NCI-H446 (cell line): ENCODE measurements at regions not wholly inside any gene's neighbourhood (a gene's known extent, or its start where the extent isn't known, plus 50 kb on each side); places are given as distances from the start of the nearest gene placed in this dataset.
"Not testable (repeated sequence)": the region's sequence is repeated elsewhere in the genome, so short reads cannot be mapped to it uniquely, and the experiment has no call there.

ENCODE experiments used
- DNase-seq, 2 experiments: peaks; one replicate each; lab custom pipeline; 2025; lab: John Stamatoyannopoulos, UW

DNA sequence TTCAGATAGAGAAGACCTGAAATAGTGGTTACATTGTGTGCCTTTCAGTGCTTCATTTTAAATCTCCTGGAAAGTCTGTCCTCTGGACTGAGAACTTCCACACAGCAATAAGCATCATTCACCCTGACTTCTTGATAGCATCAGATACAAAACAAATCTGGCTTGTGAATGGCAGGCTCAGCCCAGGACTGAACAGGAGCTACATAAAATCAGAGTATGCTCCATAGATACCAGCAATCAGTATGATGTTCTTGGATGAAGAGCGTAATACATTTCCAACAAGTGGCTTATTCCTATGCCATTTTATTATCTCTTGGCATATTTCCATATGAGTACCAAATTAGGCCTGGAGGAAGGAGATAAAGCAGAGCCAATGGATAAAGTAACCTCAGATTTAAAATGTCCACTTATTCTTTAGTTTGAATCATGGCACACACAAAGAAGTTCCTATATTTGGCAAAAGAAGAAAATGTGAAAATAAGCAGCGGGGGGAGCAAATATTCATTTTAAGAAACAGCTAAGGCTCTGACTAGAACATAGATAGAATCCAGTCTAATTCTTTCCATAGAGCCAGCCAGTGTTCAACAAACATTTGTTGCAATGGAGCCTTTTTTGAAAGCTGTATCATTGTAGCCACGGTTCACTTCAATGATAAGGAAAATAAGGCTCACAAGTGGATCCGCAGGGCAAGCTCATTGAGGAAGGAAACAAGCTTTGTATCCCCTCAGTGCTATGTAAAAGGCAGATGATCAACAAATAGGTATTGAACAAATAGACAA is 230.8 kb upstream of the CHAC2 start:
- DNase-seq = no peak

DNA sequence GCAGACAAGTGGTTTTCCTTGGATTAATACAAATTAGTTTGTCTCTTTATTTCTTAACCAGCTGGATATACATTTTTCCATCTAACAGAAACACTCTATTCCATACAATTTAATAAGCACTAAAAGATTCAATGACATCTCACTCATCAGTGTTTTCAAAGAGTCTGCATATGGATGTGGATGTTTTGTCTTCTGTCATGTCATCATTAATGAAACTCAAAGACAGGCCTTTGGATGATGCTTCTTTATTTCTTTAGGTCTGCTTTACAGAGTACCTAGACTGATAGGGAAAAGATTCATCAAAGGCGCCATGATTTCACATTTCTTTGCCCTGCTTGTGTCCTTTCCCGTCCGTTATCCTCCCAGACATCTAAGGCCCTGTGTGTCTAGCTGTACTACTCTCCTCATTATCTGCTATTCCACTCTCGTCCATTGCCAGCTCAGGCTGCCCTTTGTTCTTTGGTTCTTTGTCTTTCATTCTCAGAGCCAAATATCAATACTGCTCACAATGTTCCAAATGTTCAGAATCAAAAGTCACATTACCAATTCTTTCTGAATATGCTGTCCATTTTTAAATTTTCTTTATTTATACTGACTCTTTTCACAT is 232.3 kb upstream of the CHAC2 start:
- no peak for DNase-seq

DNA sequence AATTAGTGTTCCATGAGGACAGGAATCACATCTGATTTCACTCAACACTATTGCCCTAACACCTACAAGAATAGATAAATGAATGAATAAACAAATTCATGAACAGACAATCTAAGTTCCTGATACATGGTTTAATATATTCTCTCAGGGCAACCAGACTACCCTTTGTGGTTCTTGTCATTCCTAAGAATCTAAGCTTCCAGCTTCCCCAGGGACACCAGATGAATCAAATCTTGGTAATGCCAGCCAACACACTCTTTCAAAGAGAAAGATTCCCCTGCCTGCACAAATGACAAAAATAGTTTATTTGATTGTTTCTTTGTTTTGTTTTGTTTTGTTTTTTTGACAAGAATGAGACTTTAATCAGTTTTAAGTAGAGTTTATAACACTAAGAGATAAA is 237.5 kb upstream of the CHAC2 start:
- DNase-seq = no peak

DNA sequence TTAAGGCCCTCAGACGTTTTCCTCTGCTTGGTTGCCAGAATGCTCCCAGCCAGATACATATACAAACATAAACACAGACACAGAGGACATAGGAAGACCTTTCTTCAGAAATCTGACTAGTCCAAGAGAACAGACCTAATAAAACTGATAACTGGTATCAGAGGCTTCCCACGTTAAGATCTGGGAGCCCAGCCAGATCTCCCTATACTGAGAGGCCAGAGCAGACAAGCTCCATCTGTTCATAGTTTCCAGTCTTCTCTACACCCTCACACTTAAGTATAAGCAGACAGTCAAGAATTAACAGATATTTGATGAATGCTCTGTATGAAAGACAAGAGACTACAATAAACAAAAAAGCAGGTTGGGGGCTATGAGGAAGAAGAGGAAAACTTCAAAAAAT is 240.5 kb upstream of the CHAC2 start:
- DNase-seq = peak; percentile 64 to 78

DNA sequence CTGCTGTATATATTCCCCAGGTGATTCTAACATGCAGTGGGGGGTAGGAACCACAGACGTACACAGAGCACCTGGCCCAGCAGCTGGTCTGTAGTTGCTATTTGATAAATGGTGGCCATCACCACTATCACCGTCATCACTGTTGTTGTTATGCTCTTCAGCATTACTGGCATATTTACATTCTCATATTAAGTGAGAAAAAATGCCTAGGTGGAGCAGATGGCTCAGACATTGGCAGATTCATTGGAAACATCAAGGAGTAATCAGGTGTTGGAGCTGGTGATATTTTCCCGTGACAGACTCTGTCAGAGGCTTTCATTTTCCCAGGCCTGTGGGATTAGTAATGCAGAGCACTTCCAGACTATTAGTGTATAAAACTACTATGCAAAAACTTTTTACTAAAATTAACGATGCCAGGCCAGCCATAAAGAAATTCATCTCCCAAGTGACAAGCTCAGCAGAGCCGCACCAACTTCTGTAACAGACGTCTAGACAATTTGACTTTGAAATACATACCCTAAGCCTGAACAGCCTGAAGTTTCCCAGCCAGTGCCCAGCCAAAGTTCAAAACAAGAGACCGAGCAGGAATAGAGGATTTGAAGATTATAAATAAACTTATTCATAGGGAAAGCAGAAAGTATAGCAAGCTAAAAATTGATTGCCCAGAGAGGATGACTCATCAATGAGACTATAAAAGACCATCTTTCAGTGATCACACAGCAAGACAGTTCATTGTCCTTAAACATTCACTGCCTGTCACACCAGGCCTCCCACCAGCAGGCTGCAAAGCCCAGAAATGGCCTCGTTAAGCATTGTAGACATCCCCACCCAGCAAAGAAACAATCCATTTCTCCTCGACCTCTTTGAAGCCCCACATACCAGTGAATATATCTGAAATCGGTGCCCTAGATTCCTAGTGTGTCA is 247.4 kb upstream of the CHAC2 start:
- peak in 1 of 2 experiments; percentile 59 for DNase-seq

DNA sequence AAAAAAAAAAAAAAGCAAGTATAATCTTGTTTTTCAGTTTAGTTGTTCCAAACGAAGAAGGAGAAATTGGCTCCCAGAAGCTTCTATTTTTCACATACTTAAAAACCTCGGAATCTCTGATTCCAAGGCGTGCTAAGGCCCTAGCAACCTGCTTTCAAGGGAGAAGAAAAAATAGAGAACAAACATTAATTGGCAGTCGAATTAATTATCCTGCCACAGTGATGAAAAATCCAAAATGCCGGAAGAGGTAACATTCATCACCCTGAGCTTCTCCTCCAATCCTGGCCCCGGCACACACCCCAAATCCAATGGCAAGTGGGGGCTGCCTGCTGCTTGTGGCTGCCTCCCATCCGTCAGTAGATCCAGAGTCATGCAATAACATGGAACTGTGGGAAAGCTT is 250.2 kb upstream of the CHAC2 start:
- no peak for DNase-seq

DNA sequence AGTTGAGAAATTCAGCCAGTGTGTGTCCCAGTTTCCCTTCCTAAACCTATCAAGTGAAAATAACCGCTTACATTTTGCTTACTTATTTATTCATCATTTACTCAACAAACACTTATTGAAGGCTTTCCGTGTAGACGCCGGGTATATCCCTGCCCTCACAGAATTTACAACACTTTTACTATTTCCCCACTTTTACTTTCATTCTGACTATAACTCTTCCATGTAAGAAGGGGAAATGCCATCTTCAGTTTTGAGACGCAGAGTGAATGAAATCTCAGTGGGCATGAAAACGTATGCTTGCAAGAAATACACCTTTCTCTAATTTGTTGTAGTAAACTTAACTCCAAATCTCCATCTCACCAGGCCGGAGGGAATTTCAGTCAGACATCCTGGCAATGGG is 251.0 kb upstream of the CHAC2 start:
- DNase-seq = no peak

DNA sequence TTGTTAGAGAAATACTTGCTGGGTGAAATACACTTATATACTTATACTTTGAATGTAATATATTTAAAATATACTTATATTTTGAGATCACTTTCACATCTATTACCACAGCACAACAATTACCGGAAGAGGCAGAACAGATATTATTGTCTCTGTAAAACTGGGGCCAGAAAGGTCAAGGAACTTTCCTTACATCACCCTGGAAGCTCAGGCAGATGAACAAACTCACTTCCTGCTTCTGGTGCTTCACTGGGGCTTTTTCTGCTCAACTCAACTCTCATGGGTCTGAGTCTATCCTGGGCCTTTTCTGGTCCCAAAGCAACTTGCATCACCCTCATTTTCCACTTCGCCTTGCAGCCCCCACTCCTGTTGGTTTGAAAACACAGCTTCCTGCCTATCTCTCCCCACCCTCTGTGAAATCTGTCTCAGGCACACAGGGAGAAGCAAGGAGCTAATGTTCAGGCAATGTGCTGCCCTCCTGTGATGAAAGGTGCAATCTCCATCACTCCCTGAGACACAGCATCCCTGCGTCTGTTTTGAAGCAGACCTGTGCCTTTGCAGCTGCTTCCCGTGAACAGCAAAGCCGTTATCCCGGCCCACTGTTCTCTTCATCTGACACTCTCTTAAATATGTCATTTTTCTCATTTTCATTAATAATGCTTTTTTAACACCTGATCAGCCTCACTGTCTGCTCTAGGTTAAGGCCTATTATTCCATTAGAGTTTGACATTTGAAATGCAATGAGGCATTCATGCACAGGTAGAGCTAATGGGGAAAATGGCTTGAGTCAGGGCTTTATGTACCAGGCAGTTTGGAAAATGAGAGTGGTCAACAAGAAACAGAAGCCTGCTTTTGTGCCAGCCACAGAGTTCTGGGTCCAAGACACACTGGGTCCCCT is 251.9 kb upstream of the CHAC2 start:
- DNase-seq = no peak

DNA sequence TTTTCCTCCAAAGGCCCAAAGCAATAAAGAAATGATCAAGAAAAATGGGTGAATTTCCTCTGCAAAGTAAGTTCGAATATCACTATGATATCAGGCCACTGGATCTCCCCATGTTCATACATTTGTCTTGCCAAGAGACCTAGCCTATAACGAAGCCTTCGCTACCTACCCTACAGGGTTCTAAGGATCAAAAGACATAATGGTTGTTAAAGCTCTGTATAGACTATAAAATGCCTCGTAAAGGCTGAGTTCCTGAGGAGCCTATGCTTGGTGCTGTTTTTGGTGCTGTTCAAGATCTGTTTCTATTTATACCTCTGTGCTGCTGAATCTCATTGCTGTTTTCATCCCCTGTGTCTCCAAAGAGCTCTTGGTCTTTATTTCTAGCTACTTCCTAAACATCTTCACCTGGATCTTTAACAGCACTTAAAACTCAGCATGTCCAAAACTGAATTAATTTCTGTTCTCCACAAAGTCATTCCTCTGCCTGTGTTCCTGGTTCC is 254.4 kb upstream of the CHAC2 start:
- no peak for DNase-seq

DNA sequence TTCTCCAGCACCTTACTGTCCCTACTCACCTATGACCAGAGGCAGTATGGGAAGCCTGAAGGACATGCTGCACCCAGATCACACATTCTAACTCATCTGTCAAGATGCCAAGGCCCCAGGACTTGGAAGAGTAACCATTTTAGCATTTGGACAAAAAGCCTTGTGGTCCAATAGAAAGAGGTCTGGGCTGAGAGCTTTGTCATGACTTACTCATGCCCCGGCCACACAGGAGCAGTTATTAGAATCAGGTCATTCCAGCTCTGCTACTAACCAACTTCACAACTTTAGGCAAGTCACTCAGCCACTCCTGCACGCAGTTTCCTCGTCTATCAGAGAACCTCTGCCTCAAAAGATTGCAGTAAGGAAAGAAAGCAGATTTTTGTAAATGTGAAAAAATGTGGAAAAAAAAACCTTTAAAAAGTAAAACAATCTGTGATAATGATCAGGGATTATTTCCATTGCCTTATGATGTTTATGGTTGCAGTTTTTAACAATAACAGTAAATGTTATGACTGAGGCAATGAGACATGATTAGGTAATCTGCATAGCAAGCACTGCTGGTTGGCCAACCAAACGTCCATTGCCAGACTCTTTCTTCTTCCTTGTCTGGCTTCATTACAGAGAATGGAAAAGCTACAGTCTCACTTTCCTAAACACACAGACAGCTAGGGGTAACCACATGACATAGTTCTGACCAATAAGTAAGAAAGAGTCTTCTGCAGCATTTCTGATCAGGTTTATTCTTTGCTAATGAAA is 255.4 kb upstream of the CHAC2 start:
- no peak for DNase-seq

DNA sequence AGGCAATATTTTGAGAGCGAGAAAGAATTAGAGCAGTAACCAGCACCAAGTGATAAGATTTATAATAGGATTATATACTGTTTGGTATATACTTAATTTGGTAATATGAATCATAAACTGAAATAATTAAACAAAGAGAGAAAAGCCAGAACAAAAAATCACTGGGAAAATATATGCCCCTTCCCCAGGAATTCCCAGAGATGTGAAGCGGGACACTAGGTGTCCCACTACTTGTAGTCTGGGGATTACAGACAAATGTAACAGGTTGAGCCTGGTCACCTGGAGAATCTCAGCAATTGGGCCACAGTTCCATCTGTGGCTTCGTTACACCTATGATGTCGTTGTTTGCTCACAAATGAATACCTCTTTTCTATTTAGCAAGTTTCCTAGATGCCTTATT is 256.1 kb upstream of the CHAC2 start:
- no peak for DNase-seq

DNA sequence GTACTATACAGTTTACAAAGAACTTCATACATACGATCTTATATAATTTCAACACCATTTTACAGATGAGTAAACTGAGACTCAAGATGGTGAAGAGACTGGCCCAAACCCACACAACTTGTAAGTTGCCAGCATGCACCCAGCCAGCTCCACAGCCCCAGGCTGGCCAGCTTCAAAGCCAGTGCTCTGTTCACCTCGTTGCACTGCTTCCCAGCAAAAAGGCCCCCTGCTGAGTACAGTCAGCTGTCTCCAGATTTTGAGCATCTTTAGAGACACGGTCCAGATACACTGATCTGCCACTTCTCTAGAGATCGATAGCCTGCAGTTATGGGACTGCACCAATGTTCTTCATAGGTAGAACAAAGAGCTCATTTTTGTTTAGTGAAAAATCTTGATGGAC is 257.2 kb upstream of the CHAC2 start:
- peak in 1 of 2 experiments; percentile 56 for DNase-seq

DNA sequence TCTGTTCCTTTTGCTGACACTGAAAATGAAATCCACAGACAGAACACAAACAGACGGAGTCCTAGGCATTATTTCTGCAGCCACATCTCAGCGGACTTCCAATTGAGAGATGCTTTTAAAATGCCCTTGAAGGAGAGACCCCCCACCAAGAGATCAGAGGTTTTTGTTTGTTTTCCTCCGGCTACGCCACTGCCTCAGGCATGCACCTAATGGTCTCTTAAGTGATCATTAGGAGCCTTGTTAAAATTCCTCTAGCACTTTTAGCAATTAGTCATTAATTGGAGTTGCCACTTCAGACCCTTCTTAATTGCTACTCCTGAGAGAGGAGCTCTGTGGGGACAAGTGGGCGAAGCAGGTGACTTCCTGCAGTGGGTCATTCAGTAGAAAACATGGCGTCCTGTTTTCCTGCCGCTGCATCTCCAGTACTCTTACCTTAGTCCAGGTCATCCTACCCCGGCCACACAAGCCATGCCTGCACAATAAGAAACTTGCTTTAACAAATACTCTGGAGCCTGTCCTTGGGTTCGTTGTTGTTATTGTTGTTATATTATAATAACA is 257.7 kb upstream of the CHAC2 start:
- DNase-seq = no peak

DNA sequence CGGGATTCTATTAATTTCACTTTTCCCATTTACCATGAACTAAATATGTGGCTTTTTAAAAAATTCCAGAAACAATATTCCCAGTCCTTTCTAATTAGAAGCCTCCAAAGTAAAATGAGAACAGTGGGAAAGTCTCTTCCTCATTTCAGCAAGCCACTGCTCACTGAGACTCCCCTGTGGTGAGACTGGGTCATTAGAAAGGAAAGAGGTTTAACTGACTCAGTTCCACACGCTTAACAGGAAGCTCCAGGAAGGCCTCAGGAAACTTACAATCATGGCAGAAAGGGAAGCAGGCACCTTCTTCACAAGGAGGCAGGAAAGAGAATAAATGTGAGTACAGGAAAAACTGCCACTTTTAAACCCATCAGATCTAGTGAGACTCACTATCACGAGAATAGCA is 258.9 kb upstream of the CHAC2 start:
- no peak for DNase-seq

DNA sequence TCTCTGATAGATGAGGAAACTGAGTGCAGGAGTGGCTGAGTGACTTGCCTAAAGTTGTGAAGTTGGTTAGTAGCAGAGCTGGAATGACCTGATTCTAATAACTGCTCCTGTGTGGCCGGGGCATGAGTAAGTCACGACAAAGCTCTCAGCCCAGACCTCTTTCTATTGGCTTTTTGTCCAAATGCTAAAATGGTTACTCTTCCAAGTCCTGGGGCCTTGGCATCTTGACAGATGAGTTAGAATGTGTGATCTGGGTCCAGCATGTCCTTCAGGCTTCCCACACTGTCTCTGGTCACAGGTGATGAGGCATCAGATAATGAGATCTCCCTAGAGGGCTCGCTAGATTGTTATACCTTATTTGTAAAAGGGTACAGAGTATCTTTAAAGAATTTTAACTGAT is 260.5 kb upstream of the CHAC2 start:
- DNase-seq = not testable (repeated sequence)

DNA sequence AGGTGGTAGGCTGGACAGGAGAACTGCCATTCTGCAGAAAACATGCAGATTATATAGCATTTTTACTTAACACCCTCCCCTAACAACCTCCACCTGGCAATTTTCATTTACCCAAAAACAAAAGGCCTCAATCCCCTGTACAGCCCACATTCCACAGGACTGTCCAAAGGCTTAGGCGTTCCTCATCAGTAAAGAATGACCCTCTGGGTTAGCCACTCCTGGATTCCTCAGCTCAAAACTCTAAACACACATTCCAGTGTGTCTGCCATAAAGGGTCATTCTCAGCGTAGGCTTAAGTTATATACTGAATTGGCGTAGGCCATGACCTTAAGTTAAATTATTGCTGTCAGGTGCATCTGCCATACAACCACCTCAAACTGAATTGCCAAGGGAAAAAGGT is 261.8 kb upstream of the CHAC2 start:
- DNase-seq = no peak

DNA sequence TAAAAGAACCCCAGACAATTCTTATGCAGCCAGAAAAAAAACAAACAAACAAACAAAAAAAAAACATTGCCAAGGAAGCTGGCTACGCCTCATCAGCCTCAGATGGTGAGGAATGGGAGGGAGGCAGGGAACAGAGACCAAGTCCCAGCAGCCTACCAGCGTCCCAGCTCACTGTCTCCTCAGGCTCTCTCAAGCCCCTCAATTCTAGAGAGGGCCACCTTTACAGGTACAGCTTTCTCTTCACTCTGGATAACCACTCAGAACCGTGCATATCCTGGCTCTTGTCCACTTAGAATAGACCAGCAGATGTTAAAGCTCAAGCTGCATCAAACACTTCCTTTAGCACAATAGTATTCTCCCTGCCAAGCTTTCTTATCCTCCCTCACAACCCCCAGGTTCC is 263.1 kb upstream of the CHAC2 start:
- DNase-seq = no peak

DNA sequence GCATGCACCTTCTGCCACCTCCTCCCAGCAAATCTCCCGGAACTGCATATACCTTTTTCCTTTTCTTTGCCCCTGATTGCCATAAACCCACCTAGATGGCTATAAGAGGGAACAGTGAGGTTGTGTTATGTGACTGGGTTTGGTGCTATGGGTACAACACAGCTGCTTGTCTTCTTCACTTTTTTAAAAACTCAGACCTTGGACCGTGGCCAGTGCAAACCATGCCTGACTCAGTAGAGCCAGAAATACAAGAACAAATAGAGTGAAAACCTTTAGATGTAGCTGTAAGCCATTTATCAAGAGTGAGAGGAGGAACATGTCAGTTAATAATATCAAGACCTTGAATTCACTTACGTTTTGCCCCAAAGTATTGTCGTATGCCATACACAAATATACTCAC is 267.4 kb upstream of the CHAC2 start:
- DNase-seq = no peak

DNA sequence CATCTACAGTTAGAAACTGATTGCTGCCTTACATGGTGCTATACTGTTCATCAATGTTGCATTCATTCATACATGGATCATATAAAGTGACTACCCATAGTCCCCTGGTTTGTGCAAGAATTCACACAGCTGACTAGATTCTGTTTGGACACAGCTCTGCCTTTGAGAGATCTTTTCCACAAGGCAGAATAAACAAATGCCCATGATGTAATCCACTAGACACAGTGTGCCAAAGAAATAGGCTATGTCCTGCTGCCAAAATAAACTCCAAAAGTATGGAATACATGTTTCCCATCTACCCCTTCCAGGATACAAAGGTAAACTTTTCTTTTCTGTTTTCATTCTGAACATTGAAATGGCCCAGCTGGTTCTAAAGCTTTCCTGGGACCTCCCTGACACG is 269.4 kb upstream of the CHAC2 start:
- DNase-seq = peak in 1 of 2 experiments; percentile 53

DNA sequence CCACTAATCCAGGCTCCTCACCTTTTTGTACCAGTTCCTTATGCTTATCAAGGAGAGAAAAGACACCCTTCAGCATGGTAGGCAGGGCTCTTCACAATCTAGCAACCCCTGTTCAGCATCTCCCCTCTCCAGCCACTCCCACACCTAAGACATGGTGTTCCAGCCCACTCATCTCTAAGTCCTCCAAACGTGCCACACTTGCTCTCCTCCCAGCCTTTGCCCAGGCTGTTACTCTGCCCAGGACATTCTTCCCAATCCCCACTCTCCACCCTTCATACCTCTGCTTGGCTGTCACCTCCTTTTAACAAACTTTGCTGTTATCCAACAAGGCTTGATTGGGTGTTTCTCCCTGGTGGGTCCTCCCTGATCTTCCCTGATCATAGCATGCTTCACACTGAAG is 270.6 kb upstream of the CHAC2 start:
- DNase-seq = no peak

DNA sequence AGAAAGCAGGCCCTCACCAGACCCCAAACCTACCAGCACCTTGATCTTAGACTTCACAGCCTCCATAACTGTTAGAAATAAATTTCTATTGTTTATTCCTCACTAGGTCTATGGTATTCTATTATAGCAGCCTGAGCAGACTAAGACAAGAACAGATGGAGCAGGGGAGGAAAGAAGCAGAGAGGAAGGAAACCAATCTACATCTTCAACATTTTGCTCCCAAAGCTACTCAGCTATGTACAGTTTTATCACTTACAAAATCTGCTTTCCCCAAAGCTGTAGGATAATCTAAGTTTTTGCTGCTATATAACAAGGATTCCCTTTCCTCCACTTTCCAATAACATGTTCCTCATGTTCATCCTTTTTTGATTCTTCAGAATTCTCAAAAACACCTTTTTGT is 274.4 kb upstream of the CHAC2 start:
- no peak for DNase-seq
